ENCODE measurements at regions not wholly inside any gene's neighbourhood (a gene's known extent, or its start where the extent isn't known, plus 50 kb on each side); places are given as distances from the start of the nearest gene placed in this dataset.
A peak's percentile ranks its signal among the peaks of the same experiment; 100 is the strongest.
"Not testable (repeated sequence)": the region's sequence is repeated elsewhere in the genome, so short reads cannot be mapped to it uniquely, and the experiment has no call there.

DNA sequence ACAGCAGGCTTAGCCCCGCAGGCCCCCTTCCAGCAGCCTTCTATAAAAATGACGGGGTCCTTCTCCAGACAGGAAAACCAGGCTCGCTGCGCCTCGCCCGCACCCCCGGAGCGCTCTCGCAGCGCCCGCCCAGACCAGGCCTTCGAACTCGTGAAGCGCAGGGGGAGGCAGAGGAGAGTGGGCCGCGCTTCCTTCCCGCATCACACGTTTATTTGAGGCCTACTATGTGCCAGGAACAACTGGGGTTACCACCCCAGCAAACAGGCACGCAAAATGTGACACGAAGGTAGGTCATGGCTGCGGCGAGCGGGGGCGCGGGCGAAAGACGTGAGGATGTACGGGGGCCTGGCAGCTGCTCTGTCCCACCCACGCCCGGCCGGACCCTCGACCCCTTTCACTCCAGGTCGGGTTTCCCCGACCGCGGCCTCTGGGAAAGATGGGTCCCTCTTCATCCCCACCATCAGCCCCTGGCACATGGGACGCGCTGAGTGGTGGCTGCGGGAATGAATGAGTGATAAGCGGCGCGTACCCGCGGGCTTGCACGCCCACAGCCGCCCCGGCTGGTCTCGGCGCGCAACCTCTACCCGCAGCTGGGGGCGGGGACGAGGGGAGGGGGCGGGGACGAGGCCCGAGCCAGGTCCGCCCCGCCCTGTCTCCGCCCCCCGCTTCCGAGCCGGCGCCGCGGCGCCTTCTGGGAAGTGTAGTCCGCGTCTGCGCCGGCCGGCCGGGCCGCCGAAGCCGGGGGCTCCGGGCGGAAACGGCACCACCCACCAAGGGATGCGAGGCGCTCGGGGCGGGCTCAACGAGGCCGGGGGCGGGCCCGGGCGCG, 59.1 kb downstream of the ZNF467 start:
- DNase-seq, result peak; percentile 97

DNA sequence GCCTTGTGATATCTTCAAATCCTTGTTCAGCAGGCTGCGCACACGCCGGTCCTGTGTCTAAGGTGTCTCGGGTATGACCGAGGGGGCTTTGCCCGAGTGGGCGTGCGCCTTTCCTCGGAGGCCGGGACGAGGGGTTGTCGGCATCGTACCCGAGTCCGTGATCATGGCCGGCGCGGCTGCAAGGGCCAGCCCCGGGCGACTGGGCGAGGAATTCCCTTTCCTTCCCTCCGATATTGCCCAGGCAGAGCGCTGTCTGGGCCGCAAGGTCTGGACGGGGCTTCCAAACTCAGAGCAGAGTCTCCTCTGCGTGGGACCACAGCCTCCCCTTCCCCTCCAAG, 59.7 kb downstream of the ZNF467 start:
- DNase-seq, result no peak

DNA sequence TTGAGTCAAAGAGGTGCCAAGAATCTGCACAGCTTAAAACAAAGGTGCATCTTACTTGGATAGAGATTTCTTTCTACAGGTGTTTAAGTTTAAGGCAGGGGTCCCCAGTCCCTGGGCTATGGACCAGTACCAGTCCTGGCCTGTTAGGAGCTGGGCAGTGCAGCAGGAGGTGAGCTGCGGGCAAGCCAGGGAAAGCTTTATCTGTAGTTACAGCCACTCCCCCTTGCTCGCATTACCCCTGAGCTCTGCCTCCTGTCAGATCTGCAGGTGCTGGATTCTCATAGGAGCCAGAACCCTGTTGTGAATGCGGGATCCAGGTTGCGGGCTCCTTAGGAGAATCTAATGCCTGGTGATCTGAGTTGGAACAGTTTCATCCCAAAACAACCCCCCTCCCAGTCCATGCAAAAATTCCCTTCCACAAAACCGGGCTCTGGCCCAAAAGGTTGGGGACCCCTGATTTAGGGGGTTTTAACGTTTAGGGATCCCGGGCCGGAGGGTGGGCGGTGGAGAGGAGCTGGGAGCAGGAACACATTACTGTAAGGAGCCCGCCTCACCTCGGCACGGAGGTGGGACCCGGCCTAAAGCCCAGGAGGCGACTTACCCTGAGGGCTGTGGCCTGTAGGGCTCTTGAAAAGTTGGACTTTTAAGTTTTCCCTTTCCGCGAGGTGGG, 60.2 kb downstream of the ZNF467 start:
- DNase-seq, result no peak

DNA sequence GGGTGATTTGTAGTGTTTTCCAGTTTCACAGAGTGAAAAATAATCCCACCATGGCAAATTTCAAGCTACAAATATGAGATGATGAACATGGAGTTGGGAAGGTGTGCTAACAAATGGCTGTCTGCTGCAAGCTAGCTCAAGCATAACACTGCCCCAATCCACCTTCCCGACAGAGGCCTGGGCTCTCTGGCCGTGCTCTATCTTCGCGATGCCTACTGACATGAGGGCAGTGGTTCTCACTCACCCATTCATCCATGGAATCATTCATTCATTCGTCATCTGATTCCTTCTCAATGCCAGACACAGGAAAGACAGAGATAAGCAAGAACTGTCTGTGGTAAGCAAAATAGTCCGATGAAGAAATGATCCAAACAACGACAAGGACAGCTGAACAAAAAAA, 65.4 kb downstream of the ZNF467 start:
- no peak for DNase-seq

DNA sequence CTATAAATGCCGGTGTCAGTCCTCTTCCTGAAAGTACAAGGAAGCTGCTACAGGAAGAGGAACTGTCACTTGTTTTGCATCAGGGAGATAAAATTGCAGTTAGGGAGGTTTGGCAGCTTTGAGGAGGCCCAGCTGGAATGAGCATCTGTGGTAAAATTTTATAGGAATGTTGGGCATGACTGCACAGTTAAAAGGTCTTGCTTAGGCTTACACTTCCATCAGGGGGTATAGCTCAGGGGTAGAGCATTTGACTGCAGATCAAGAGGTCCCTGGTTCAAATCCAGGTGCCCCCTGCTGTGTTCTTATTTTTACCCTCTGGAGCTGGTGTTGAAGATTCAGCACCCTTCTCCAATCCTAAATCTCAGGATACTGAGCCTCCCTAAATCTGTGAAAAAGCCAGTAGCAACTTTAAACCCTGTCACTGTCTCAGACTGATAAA, 65.9 kb downstream of the ZNF467 start:
- no peak for DNase-seq

DNA sequence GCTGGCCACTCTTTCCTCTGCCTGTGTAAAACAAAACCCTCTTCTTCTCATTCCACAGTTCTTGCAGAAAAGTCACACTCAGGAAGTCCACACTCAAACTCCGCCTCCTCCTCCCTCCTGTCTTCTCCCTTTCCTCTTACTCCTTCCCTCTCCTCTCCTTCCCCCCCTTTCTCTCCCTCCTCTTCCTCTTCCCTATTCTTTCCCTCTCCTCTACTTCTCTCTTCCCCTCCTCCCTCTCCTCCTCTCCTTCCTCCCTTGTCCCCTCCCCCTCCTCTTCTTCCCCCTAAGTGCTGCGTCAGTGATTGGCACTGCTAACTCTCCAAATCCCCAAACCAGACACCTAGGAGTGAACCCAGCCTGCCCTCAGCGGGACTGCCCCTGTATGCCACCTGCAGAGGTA, 67.0 kb downstream of the ZNF467 start:
- DNase-seq, result no peak

DNA sequence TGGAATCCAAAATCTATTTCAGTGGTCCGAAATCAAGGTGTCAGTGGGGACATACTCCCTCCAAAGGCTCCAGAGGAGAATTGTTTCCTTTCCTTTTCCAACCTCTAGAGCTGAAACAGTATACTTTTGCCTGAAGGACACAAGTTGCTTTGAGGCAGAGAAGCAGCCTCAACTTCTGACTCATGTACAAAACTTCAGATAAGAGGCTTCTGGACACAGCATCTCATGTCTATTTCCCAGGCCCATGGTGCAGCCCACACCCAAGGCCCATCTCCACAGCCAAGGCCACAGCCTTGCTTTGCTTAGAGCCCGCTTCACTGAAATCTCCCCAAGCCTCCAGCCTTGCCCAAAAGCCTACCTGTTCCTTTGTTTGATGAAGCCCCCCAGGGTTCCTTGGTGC, 68.9 kb downstream of the ZNF467 start:
- DNase-seq, result no peak

DNA sequence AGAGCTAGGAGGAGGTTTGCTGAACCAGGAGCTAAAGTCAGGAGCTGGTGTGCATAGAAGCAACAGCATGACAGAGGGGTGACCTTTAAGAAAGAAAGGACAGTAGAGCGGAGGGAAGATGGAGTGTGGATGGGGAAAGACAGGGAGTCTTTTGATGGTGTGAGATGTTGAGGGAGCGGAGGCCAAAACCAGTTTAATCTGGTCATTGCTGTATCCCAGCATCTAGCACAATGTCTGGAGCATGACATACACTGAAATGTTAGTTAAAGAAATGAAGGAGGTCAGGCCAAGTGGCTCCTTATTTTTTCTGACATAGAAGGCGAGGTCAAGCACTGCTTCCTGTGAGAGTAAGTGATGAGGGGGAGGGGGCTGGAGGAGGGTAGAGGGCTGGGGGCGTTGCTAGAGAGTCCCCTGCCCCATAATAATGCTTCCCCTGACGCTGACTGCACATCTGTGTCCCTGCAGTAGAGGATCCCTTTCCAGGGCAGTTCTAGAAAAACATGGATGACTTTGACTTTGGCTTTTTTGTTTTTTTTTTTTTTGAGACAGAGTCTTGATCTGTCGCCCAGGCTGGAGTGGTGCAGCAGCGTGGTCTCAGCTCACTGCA, 70.2 kb downstream of the ZNF467 start:
- DNase-seq, result no peak

DNA sequence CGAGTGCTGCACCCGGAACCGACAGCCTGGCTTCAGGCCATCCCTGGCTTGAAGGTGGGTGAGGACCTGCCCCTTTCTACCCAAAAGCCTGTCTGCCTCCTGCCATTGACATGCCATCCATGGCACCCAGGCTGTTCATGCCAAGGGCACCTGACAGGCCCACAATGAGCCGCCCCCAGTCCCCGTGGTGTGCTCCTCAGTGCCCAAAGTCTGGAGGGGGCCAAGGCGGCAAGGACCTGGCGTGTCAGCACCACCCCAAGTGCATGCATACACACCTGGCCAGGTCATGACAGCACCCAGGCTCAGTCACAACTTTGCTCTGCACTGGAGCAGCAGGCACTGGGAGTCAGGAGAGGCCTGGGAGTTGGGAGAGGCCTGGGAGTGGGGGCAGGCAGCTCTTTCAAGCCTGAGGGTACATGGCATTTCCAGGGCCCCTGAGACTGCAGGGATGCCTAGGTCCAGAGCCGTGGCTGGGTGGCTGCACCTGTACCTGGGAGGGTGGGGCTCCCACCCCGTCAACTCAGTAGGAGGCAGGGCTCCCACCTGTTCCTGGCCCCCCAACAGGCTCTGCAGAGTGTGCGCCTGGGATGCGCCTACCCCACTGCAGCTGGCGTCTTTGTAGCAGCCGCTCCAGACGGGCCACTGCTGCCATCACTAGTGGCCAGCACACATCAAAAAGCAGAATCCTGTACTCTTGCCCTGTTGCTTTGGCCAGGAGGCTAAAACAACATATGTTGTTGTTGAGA, 71.7 kb downstream of the ZNF467 start:
- DNase-seq, result no peak

DNA sequence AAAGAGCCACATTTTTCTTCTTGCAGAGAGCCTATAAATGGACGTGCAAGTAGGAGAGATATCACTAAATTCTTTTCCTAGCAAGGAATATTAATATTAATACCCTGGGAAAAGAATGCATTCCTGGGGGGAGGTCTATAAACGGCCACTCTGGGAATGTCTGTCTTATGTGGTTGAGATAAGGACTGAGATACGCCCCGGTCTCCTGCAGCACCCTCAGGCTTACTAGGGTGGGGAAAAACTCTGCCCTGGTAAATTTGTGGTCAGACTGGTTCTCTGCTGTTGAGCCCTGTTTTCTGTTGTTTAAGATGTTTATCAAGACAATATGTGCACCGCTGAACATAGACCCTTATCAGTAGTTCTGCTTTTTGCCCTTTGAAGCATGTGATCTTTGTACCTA, 75.6 kb downstream of the ZNF467 start:
- not testable (repeated sequence) for DNase-seq

DNA sequence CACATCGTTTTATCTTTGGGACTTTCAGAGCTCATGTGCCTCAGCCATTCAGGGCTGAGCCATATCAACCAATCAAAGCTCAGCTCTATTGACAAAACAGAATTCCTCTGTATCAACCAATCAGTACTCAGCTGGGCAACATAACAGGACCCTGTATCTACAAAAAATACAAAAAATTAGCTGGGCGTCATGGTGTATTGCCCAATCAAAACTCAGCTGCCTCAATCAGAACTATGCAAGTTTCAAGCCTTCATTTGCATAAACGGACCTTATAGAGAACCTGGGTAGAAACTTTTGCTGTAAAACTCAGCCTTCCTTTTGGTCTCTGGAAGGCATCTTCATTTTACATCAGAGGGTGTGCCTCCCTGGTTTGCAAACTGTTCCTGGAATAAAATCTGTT, 77.1 kb downstream of the ZNF467 start:
- DNase-seq, result no peak

DNA sequence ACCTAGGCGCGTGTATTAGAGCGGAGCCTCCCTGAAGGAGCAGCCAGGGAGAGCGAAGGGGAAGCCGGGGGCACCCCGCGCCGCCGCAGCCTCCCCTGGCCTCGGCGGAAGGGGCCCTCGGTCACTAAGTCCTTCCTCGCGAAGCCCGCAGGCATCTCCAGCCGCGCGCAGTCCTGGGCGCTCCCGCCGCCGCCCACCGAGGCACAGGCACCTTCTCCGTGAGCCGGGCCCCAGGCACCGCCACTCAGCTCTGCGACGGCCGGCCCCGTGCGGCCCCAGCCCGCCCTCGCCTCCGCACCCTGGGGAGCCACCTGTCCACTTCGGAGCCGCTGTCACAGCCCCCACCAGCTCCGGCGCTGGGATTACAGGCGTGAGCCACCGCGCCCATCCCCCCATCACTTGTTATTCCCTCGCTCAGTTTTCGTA, 80.8 kb downstream of the ZNF467 start:
- DNase-seq, result no peak

DNA sequence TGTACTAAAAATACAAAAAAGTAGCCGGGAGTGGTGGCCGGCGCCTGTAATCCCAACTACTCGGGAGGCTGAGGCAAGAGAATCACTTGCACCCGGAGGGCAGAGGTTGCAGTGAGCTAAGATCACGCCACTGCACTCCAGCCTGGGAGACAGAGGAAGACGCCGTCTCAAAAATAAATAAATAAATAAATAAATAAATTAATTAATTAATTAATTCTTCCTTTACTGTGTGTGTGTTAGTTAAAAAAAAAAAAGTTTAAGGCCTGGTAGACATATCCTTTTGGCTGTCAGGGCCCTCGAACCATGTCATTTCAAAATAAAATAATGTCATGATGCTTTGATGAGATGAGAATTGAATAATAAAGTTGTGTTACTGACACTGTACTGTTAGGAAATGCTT, 81.3 kb downstream of the ZNF467 start:
- DNase-seq, result no peak

DNA sequence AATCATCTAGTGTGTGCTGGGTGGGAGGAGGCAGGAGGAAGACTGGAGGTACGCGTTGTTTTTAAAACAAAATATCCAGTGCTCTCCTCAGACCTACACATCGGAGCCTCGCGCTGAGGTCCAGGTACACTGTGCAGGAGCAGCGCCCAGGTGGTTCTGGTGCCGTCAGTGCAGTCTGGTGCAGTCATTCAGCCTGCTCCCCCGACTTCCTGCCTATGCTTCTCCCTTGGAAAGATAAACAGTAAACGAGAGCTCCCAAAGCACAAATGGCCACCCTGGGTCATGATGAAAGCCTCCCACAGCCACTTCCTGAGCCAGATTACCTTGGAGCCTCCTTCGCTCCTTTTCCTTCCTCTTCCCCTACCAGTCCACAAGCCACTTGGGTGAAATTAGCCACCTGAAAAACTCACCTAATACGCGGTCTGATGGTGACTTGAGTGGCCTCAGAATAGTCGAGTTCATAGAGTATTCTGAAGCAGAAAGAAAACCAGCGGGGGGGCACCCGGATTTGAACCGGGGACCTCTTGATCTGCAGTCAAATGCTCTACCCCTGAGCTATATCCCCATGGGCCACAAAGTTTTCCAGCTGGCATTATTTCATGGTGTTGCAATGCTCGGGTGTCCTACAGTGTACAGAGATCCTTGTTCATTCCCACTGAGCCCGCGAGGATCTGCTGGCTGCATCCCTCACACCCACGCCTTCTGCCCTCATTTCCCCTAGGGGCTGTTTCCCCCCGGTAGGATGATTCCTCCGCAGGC, 82.5 kb downstream of the ZNF467 start:
- no peak for DNase-seq

DNA sequence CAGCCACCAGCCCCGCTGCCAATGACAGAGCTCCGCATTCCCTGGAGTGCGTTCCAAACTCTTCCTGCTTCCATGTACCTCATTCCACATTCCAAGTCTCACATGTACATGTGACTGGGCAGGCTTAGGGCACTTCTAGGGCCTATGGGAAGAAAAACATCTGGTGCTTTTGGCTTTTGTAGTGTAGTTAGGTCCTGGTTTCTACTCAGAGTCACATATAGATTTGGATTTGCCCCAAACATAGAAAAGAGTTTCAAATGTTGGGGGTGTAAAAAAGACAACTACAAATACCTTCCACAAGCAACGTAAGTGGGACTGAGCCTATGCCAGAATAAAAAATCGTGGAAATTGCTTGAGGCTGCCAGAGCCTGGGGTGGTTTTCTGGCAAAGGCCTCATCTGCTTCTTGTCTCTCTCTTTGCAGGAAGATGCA, 84.1 kb downstream of the ZNF467 start:
- no peak for DNase-seq

DNA sequence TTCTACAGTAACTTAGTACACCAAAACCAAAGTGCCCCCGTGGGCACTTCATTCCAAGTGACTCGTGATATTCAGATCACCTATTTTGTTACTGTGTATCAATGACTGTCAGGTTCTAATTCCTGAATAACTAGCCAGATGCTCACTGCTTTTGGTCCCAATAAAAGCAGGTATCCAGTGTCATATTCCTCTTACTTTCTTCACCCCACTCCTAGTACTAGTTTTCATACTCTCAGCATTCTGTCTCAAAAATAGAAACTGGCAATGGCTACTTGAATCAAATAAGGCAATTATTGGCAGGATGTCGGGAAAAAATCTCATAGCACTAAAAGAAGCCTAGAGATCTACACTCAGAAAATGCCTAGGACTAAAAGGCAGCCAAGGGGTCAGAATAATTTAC, 84.6 kb downstream of the ZNF467 start:
- DNase-seq, result no peak

DNA sequence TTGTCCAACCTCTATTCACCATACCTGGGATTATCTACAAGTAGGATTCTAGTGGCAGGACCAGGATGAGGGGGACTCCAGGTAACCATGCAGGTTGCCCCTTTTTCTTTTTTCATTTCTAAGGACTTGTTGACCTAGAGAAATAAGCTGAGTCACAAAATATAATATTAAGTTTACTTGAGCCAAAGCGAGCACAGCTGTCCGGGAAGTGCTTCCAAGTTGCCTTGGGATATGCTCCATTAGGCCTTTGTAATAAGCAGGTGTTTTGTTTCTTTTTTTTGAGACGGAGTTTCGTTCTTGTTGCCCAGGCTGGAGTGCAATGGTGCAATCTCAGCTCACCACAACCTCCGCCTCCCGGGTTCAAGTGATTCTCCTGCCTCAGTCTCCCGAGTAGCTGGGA, 85.6 kb downstream of the ZNF467 start:
- DNase-seq, result not testable (repeated sequence)

DNA sequence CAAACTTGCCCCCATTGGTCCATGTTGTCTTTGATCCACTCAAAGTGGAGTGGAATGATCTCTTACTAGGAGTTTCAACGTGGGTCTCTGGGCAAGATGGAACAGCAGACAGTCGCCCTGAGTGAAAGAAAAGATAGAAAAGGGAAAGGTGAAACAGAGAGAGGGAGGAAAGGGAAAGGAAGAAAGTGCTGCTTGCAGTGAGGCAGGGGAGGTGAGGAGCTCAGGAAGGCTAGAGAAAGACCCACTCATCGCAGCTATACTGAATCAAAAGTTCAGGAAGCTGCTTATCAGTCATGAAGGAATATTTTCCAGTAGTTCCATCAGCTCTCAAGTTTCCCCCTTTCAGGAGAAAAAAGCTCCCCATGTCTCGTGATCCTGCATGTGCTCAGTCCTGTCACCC, 86.9 kb downstream of the ZNF467 start:
- DNase-seq, result no peak

DNA sequence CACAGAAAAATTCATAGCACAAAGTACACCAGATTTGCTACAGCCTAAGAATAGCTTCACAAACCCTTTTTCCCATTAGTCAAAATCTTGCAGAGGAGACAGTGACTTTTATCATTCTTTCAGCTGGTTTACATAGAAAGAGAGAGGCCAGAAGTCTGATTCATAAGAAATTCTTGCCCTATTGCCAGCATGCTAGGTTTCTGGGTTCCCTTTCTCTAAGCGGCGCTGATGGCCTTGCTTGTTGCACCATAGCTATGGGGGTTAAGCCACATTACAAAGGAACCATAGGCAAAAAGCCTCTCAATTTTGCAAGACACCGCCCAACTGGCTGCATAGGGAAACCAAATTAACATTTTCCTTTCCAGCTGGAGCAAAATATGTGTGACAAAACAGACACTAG, 87.4 kb downstream of the ZNF467 start:
- DNase-seq, result no peak

DNA sequence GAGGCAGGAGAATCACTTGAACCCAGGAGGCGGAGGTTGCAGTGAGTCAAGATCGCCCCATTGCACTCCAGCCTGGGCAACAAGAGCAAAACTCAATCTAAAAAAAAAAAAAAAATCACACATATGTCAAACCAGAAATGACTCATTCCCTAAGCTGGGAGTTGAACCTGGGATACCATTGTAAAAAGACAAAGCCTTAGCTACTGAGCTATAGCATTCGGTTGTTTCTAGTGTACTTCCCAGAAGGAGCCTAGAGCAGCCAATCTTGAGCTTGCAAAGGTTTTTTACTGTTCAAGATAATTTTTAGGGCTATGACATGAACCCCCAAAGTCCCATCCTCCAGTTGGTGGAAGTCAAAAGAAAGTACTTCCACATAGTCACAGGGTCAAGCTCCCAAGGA, 87.9 kb downstream of the ZNF467 start:
- DNase-seq, result no peak

DNA sequence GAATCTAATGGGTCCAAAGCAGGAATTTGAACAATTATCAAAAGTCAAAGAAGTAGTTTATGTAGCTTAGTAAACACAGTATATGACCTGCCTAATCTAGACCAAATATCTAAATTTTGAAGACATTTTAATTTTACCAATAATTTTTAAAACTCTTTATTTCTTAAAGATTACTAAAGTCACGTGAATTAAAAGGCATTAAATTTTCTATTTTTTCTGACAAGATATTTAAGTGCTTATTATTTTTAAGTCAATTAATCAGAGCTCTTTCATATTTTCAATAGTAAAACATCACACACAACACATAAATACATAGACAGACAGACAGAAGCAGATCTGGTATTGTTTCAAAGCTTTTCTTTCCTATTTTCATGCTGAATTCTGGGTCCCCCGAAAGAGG, 89.5 kb downstream of the ZNF467 start:
- no peak for DNase-seq

DNA sequence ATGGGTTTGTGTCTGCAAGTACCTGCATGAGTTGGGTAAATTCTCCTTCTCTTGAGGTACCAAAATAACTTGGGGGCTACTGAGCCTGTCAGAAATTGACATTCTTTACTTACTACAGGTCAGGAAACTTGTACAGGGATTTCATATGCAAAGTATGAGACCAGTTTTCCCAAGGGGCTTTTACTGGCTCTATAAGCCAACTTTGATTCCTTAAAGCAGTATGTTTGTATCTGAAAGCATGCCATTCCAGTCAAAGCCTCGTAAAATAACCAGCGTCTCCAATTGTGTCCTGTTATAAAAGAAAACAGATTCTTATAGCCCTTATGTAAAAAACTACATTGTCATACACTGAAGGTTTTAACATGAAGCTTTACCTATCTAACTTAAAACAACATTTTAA, 90.2 kb downstream of the ZNF467 start:
- no peak for DNase-seq

DNA sequence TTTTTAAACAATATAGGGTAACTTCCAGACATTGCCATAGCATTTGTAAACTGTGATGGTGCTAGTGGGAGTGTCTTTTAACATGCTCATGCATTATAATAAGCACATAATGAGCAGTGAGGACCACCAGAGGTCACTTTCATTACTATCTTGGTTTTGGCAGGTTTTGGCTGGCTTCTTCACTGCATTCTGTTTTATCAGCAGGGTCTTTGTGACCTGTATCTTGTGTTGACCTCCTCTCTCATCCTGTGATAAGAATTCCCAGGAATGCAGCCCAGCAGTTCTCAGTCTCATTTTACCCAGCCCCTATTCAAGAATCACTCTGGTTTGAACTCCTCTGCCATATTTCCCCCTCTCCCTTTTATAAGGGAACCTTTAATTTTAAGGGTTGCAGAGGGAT, 91.3 kb downstream of the ZNF467 start:
- DNase-seq, result no peak

Data from CD4-positive, alpha-beta T cell treated with Interleukin-6 for 4 hours (primary cell).